GM19023 (cell line): ENCODE measurements at regions not wholly inside any gene's neighbourhood (a gene's known extent, or its start where the extent isn't known, plus 50 kb on each side); places are given as distances from the start of the nearest gene placed in this dataset.
"Not testable (repeated sequence)": the region's sequence is repeated elsewhere in the genome, so short reads cannot be mapped to it uniquely, and the experiment has no call there.

Experiments
- ATAC-seq: cut with Tn5 transposase; IDR thresholded peaks from one replicate; pipeline ENCODE4 v1.9.1; 2021; ENCODE audit warnings: mild to moderate bottlenecking, moderate library complexity; ENCODE audit not compliant: unreplicated experiment

- no peak for ATAC-seq
These were observed 366.2 kb upstream of the ROPN1 start for GRCh38 chr3:124358156-124358555.

GRCh38 chr3:124360155-124360554 is 368.2 kb upstream of the ROPN1 start:
- no peak for ATAC-seq

GRCh38 chr3:124360563-124360962 is 368.6 kb upstream of the ROPN1 start:
- ATAC-seq = no peak

GRCh38 chr3:124361566-124361965 is 368.7 kb upstream of the UMPS start:
- no peak for ATAC-seq

- ATAC-seq = no peak
These were observed 367.8 kb upstream of the UMPS start for GRCh38 chr3:124362455-124362854.

GRCh38 chr3:124363476-124363875 is 366.8 kb upstream of the UMPS start:
- ATAC-seq = no peak

GRCh38 chr3:124364317-124365020 is 365.8 kb upstream of the UMPS start:
- no peak for ATAC-seq

- ATAC-seq = not testable (repeated sequence)
These were observed 363.6 kb upstream of the UMPS start for GRCh38 chr3:124366655-124367054.

GRCh38 chr3:124372775-124373174 is 357.5 kb upstream of the UMPS start:
- ATAC-seq = no peak

GRCh38 chr3:124373524-124373923 is 356.7 kb upstream of the UMPS start:
- no peak for ATAC-seq

- ATAC-seq = no peak
These were observed 355.7 kb upstream of the UMPS start for GRCh38 chr3:124374583-124374982.

GRCh38 chr3:124381575-124382333 is 348.5 kb upstream of the UMPS start:
- ATAC-seq = no peak

- no peak for ATAC-seq
These were observed 347.2 kb upstream of the UMPS start for GRCh38 chr3:124383051-124383450.

- ATAC-seq = no peak
These were observed 346.3 kb upstream of the UMPS start for GRCh38 chr3:124383846-124384466.

- ATAC-seq = no peak
These were observed 345.7 kb upstream of the UMPS start for GRCh38 chr3:124384527-124384926.

- no peak for ATAC-seq
These were observed 344.3 kb upstream of the UMPS start for GRCh38 chr3:124385996-124386395.

GRCh38 chr3:124386996-124387595 is 343.2 kb upstream of the UMPS start:
- ATAC-seq = no peak

GRCh38 chr3:124391774-124392173 is 338.5 kb upstream of the UMPS start:
- ATAC-seq = no peak

GRCh38 chr3:124393340-124393739 is 336.9 kb upstream of the UMPS start:
- no peak for ATAC-seq

- ATAC-seq = no peak
These were observed 335.1 kb upstream of the UMPS start for GRCh38 chr3:124395162-124395561.

- ATAC-seq = no peak
These were observed 334.5 kb upstream of the UMPS start for GRCh38 chr3:124395584-124396338.
